B cell (primary cell): ENCODE measurements at regions not wholly inside any gene's neighbourhood (a gene's known extent, or its start where the extent isn't known, plus 50 kb on each side); places are given as distances from the start of the nearest gene placed in this dataset.

Experiments
- ATAC-seq: fragments of 200-7000 bp; cut with Tn5 transposase; one replicate; pipeline ENCODE4 v1.10.0; 2021; ENCODE audit warnings: low read depth, mild to moderate bottlenecking, moderate number of reproducible peaks, moderate library complexity
- CTCF ChIA-PET: fragments of 350-600 bp; sonication (Branson Sonifier 250); formaldehyde crosslinking; loops from one replicate; lab custom pipeline; 2021; ENCODE audit warnings: antibody characterized with exemption, inconsistent platforms; lab: Charles Lee
- POLR2A ChIA-PET: fragments of 350-600 bp; sonication (Branson Sonifier 250); formaldehyde crosslinking; loops from one replicate; lab custom pipeline; 2021; ENCODE audit warnings: antibody characterized with exemption; lab: Charles Lee
- DNase-seq: peaks from one replicate; pipeline ENCODE4 v3.0.0; 2013
- H2AFZ ChIP-seq: 2 replicates; pipeline ENCODE4 v1.6.1; 2012; ENCODE audit warnings: mild to moderate bottlenecking, low read depth, low read length; ENCODE audit not compliant: insufficient read depth, poor library complexity, severe bottlenecking
- H3K27ac ChIP-seq, 2 donors: 1 replicate in 1 of 2; 2 replicates in 1 of 2; pipeline ENCODE4 v1.5.1; 2012 to 2013; ENCODE audit warnings: low read length in 2 of 2, mild to moderate bottlenecking in 2 of 2, moderate library complexity in 1 of 2
- H3K27me3 ChIP-seq, 4 experiments: fragments of 200-600 bp in 1 of 4; sonication (generic) in 1 of 4; replicated peaks in 1 of 4; 1 replicate in 2 of 4; 2 replicates in 2 of 4; pipeline versions ENCODE4 v1.6.1 to v1.7.0; 2013 to 2016; ENCODE audit warnings: low read length in 3 of 4, mild to moderate bottlenecking in 2 of 4, mixed read lengths in 1 of 4, moderate library complexity in 1 of 4; ENCODE audit not compliant: insufficient read depth in 4 of 4, control insufficient read depth in 3 of 4; ENCODE audit errors: control extremely low read depth in 1 of 4
- H3K36me3 ChIP-seq, 2 experiments: replicated peaks in 1 of 2; 1 replicate in 1 of 2; 2 replicates in 1 of 2; pipeline versions ENCODE4 v1.6.1 to v1.7.1; 2013; ENCODE audit warnings: low read length in 1 of 2; ENCODE audit not compliant: insufficient read depth in 2 of 2, control insufficient read depth in 1 of 2; ENCODE audit errors: control extremely low read depth in 1 of 2, extremely low read depth in 1 of 2
- H3K4me1 ChIP-seq, 2 donors: fragments of 200-600 bp in 1 of 2; sonication (generic) in 1 of 2; 1 replicate in 1 of 2; 2 replicates in 1 of 2; pipeline versions ENCODE4 v1.5.1 to v1.6.1; 2013 to 2017; ENCODE audit warnings: low read length in 2 of 2; ENCODE audit not compliant: control insufficient read depth in 2 of 2, insufficient read depth in 2 of 2
- H3K4me2 ChIP-seq: replicated peaks from 2 replicates; pipeline ENCODE3; 2012; ENCODE audit warnings: mild to moderate bottlenecking, low read depth, low read length; ENCODE audit not compliant: poor library complexity, severe bottlenecking
- H3K4me3 ChIP-seq, 5 experiments: fragments of 200-600 bp in 1 of 5; sonication (generic) in 1 of 5; 1 replicate in 3 of 5; 2 replicates in 2 of 5; pipeline versions ENCODE4 v1.5.1 to v1.7.0; 2011 to 2016; ENCODE audit warnings: low read length in 4 of 5, mild to moderate bottlenecking in 4 of 5, low read depth in 2 of 5, control low read depth in 1 of 5, moderate library complexity in 1 of 5; ENCODE audit not compliant: insufficient read depth in 1 of 5; ENCODE audit errors: control extremely low read depth in 1 of 5, extremely low read depth in 1 of 5
- H3K79me2 ChIP-seq: fragments of 200-600 bp; sonication (generic); one replicate; pipeline ENCODE4 v1.6.0; 2016; ENCODE audit warnings: low read length; ENCODE audit not compliant: control insufficient read depth, insufficient read depth
- H3K9ac ChIP-seq: fragments of 200-600 bp; sonication (generic); 2 replicates; pipeline ENCODE4 v1.6.1; 2017; ENCODE audit warnings: mild to moderate bottlenecking, low read length, moderate library complexity
- H3K9me3 ChIP-seq, 3 donors: one replicate each; pipeline versions ENCODE4 v1.6.1 to v1.7.1; 2013; ENCODE audit warnings: low read length in 2 of 3; ENCODE audit not compliant: control insufficient read depth in 2 of 3, insufficient read depth in 1 of 3; ENCODE audit errors: control extremely low read depth in 1 of 3
- H4K20me1 ChIP-seq: 2 replicates; pipeline ENCODE4 v1.6.0; 2012; ENCODE audit warnings: mild to moderate bottlenecking, low read length; ENCODE audit not compliant: insufficient read depth, control insufficient read depth, poor library complexity, severe bottlenecking
- H3K27ac Mint-ChIP-seq: one replicate; pipeline ENCODE4 v1.8.0; 2021; ENCODE audit warnings: mixed read lengths
- H3K27me3 Mint-ChIP-seq: one replicate; pipeline ENCODE4 v1.8.0; 2021; ENCODE audit warnings: mixed read lengths
- H3K4me1 Mint-ChIP-seq: one replicate; pipeline ENCODE4 v1.8.0; 2021; ENCODE audit warnings: mixed read lengths
- H3K4me3 Mint-ChIP-seq: one replicate; pipeline ENCODE4 v1.8.0; 2021; ENCODE audit warnings: mixed read lengths
- H3K9me3 Mint-ChIP-seq: one replicate; pipeline ENCODE4 v1.8.0; 2022; ENCODE audit warnings: mixed read lengths; ENCODE audit not compliant: insufficient read depth
- CTCF ChIP-seq: fragments of 200-600 bp; IDR thresholded peaks from one replicate; pipeline ENCODE4 v1.8.0; 2022; ENCODE audit warnings: antibody characterized with exemption, mild to moderate bottlenecking
- EZH2 ChIP-seq: IDR thresholded peaks from 2 replicates; pipeline ENCODE4 v1.6.1; 2012; ENCODE audit warnings: borderline replicate concordance, low read depth, mild to moderate bottlenecking, moderate library complexity, low read length; ENCODE audit not compliant: insufficient read depth, poor library complexity, severe bottlenecking
- WGBS: methylation state at CpG from one replicate; pipeline ENCODE4 v1.1.5; 2013; ENCODE audit warnings: missing lambda C conversion rate; ENCODE audit not compliant: insufficient coverage; 5-methylcytosine and 5-hydroxymethylcytosine counted together
- intact Hi-C: fragments of 100-400 bp; cut with micrococcal nuclease; formaldehyde crosslinking; loops from one replicate; pipeline ENCODE4 v1.10.0; 2022

GRCh38 chr4:31272331-31273061, 552.3 kb downstream of the PCDH7 start:
- WGBS: no CpG with 5 or more reads among the region's 6 CpGs
- DNase-seq: no peak
- no peaks in the 10 kb centered on the region for H3K4me1 ChIP-seq
- no peak overlapping the region for H3K27ac ChIP-seq
- ChIA-PET CTCF (no interaction called here), POLR2A (no interaction called here)
- TF ChIP-seq EZH2 (no peak), CTCF (no peak)
- no peak overlapping the region for H3K9ac ChIP-seq
- H3K4me2 ChIP-seq: no peak overlapping the region
- no peak for ATAC-seq
- no peaks in the 10 kb centered on the region for H3K9me3 ChIP-seq
- H2AFZ ChIP-seq: no peak overlapping the region
- Mint-ChIP-seq H3K27ac (no peak overlapping the region), H3K9me3 (no peaks in the 10 kb centered on the region), H3K4me3 (no peak overlapping the region), H3K27me3 (no peaks in the 10 kb centered on the region), H3K4me1 (no peaks in the 10 kb centered on the region)
- H3K79me2 ChIP-seq: no peaks in the 10 kb centered on the region
- H3K36me3 ChIP-seq: no peaks in the 10 kb centered on the region
- no peak overlapping the region for H3K4me3 ChIP-seq
- no peaks in the 10 kb centered on the region for H3K27me3 ChIP-seq
- intact Hi-C loops: no loop called here
- H4K20me1 ChIP-seq: no peaks in the 10 kb centered on the region

- TF ChIP-seq EZH2: no peak
- TF ChIP-seq CTCF: no peak
- H3K4me3 ChIP-seq: no peak overlapping the region
- no peak overlapping the region for H3K4me2 ChIP-seq
- no peaks in the 10 kb centered on the region for H3K27me3 ChIP-seq
- no peak overlapping the region for H2AFZ ChIP-seq
- H3K9ac ChIP-seq: no peak overlapping the region
- no peaks in the 10 kb centered on the region for H3K36me3 ChIP-seq
- H3K9me3 ChIP-seq: no peaks in the 10 kb centered on the region
- intact Hi-C loops: no loop called here
- ATAC-seq: no peak
- H3K27ac Mint-ChIP-seq: no peak overlapping the region
- H3K27ac ChIP-seq: no peak overlapping the region
- no peak for DNase-seq
- CTCF ChIA-PET: no interaction called here
- H3K4me1 ChIP-seq: no peaks in the 10 kb centered on the region
- no peaks in the 10 kb centered on the region for H4K20me1 ChIP-seq
- H3K27me3 Mint-ChIP-seq: no peaks in the 10 kb centered on the region
- no peak overlapping the region for H3K4me3 Mint-ChIP-seq
- no peaks in the 10 kb centered on the region for H3K9me3 Mint-ChIP-seq
- H3K79me2 ChIP-seq: no peaks in the 10 kb centered on the region
- no peaks in the 10 kb centered on the region for H3K4me1 Mint-ChIP-seq
- POLR2A ChIA-PET: no interaction called here
Measured at GRCh38 chr4:31275906-31276305, 555.7 kb downstream of the PCDH7 start.
